Medulla oblongata (tissue), 1 donor: ENCODE measurements at regions not wholly inside any gene's neighbourhood (a gene's known extent, or its start where the extent isn't known, plus 50 kb on each side); places are given as distances from the start of the nearest gene placed in this dataset.
"Not testable (repeated sequence)": the region's sequence is repeated elsewhere in the genome, so short reads cannot be mapped to it uniquely, and the experiment has no call there.

Source experiments
- DNase-seq: peaks from one replicate; pipeline ENCODE4 v3.0.0-alpha.2; 2015; ENCODE audit errors: extremely low spot score

- DNase-seq, result not testable (repeated sequence)
Measured at GRCh38 chr5:17034992-17035391, 98.9 kb upstream of the MYO10 start.

- no peak for DNase-seq
Measured at GRCh38 chr5:17037751-17038150, 101.7 kb upstream of the MYO10 start.

- no peak for DNase-seq
Measured at GRCh38 chr5:17039170-17039569, 103.1 kb upstream of the MYO10 start.

GRCh38 chr5:17042041-17042440, 106.0 kb upstream of the MYO10 start:
- no peak for DNase-seq

GRCh38 chr5:17046320-17046719, 110.2 kb upstream of the MYO10 start:
- DNase-seq, result no peak

- no peak for DNase-seq
Measured at GRCh38 chr5:17050236-17050635, 114.1 kb upstream of the MYO10 start.

GRCh38 chr5:17054911-17055310, 118.8 kb upstream of the MYO10 start:
- no peak for DNase-seq

GRCh38 chr5:17056141-17056631, 120.1 kb upstream of the MYO10 start:
- DNase-seq, result peak; percentile 42

- no peak for DNase-seq
Measured at GRCh38 chr5:17058438-17058837, 122.3 kb upstream of the MYO10 start.

- no peak for DNase-seq
Measured at GRCh38 chr5:17061973-17062470, 125.9 kb upstream of the MYO10 start.

GRCh38 chr5:17062741-17063140, 126.7 kb upstream of the MYO10 start:
- not testable (repeated sequence) for DNase-seq

- no peak for DNase-seq
Measured at GRCh38 chr5:17064241-17064640, 128.2 kb upstream of the MYO10 start.

- DNase-seq, result no peak
Measured at GRCh38 chr5:17065458-17065857, 129.4 kb upstream of the MYO10 start.

GRCh38 chr5:17066026-17066425, 129.9 kb upstream of the MYO10 start:
- DNase-seq, result not testable (repeated sequence)

- no peak for DNase-seq
Measured at GRCh38 chr5:17067657-17068392, 131.7 kb upstream of the MYO10 start.

- no peak for DNase-seq
Measured at GRCh38 chr5:17069995-17070511, 134.0 kb upstream of the MYO10 start.

- DNase-seq, result no peak
Measured at GRCh38 chr5:17070647-17071046, 134.6 kb upstream of the MYO10 start.

GRCh38 chr5:17075236-17075635, 139.1 kb upstream of the MYO10 start:
- DNase-seq, result no peak

GRCh38 chr5:17076272-17076671, 140.2 kb upstream of the MYO10 start:
- no peak for DNase-seq

- DNase-seq, result no peak
Measured at GRCh38 chr5:17077440-17078233, 139.8 kb upstream of the BASP1 start.

GRCh38 chr5:17079562-17079961, 137.9 kb upstream of the BASP1 start:
- DNase-seq, result no peak

- DNase-seq, result no peak
Measured at GRCh38 chr5:17080361-17080760, 137.1 kb upstream of the BASP1 start.

GRCh38 chr5:17081142-17081541, 136.3 kb upstream of the BASP1 start:
- DNase-seq, result no peak
